Kidney (tissue), 13 donors: ENCODE measurements at regions not wholly inside any gene's neighbourhood (a gene's known extent, or its start where the extent isn't known, plus 50 kb on each side); places are given as distances from the start of the nearest gene placed in this dataset.

Experiments
- DNase-seq, 5 donors: peaks; one replicate each; pipeline ENCODE4 v3.0.0-alpha.2; 2013 to 2020
- FAIRE-seq: peaks from 2 replicates; lab custom pipeline; 2012; peaks lifted over from hg19 to GRCh38; lab: Jason Lieb, UNC
- H3K27ac ChIP-seq, 2 donors: one replicate each; pipeline ENCODE4 v1.7.0; 2013; ENCODE audit warnings: low read depth in 2 of 2, low read length in 2 of 2, inconsistent platforms in 1 of 2
- H3K27me3 ChIP-seq: one replicate; pipeline ENCODE4 v1.7.1; 2013; ENCODE audit warnings: low read length, inconsistent platforms; ENCODE audit not compliant: control insufficient read depth, insufficient read depth
- H3K36me3 ChIP-seq, 3 donors: one replicate each; pipeline versions ENCODE4 v1.7.0 to v1.7.1; 2013; ENCODE audit warnings: low read length in 3 of 3, control low read depth in 1 of 3, inconsistent platforms in 1 of 3; ENCODE audit not compliant: insufficient read depth in 3 of 3, control insufficient read depth in 2 of 3
- H3K4me1 ChIP-seq, 3 donors: one replicate each; pipeline versions ENCODE4 v1.7.0 to v1.7.1; 2013; ENCODE audit warnings: low read length in 3 of 3, inconsistent platforms in 1 of 3, low read depth in 1 of 3; ENCODE audit not compliant: control insufficient read depth in 2 of 3, insufficient read depth in 2 of 3
- H3K4me3 ChIP-seq, 3 donors: one replicate each; pipeline versions ENCODE4 v1.7.0 to v1.8.1; 2013; ENCODE audit warnings: low read length in 3 of 3, control low read depth in 1 of 3, inconsistent platforms in 1 of 3
- H3K9ac ChIP-seq, 3 donors: one replicate each; pipeline versions ENCODE4 v1.7.0 to v1.7.1; 2013; ENCODE audit warnings: low read length in 3 of 3, control low read depth in 1 of 3, inconsistent platforms in 1 of 3
- H3K9me3 ChIP-seq, 3 donors: one replicate each; pipeline versions ENCODE4 v1.7.0 to v1.7.1; 2013; ENCODE audit warnings: low read length in 3 of 3, control low read depth in 1 of 3, inconsistent platforms in 1 of 3; ENCODE audit not compliant: control insufficient read depth in 2 of 3, insufficient read depth in 1 of 3
- intact Hi-C: fragments of 100-400 bp; cut with DNase I; formaldehyde crosslinking; loops from one replicate; pipeline ENCODE4 v1.11.1; 2022
- TF ChIP-seq, protein P1 (sequence below): IDR thresholded peaks from 3 replicates; pipeline ENCODE4 v1.5.1; 2012; ENCODE audit warnings: mild to moderate bottlenecking, moderate library complexity, borderline replicate concordance; ENCODE audit not compliant: insufficient read depth; ENCODE audit errors: extremely low read depth
- donor health status: control.
- donor health status: control.
- donor health status: control.
- donor health status: control.
- donor health status: control.
- donor health status: DM: yes; HTN: yes; CAD: no.
- donor health status: Normal renal cell carcinoma (clear cell type).

DNA sequence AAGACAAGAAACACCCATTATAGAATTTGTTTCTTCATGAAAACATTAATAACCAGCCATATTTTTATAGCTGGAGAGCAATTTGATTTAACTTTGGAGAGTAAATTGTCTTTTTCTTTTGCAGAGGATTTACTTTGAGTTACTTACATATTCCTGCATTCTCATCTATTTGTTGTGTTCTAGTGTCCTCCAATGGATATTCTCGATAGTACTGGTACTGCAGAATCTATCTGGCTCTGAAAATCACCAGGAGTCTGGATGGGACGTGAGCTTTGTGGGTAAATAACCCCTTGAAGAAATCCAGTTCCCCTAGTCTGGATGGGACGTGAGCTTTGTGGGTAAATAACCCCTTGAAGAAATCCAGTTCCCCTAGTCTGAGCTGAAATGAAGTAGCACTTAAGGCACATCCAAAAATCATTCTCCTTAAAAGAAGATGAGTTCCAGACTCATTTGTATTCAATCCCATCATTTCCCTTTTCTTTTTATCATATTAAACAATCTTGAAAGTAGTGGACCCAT lies 294.1 kb upstream of the UBE2E2 start:
- FAIRE-seq = no peak
- Histone ChIP-seq H3K4me1 (no peaks in the 10 kb centered on the region), H3K4me3 (no peak overlapping the region), H3K9me3 (no peaks in the 10 kb centered on the region), H3K36me3 (no peaks in the 10 kb centered on the region), H3K9ac (no peak overlapping the region), H3K27me3 (no peaks in the 10 kb centered on the region), H3K27ac (no peak overlapping the region)
- TF ChIP-seq, protein P1, sequence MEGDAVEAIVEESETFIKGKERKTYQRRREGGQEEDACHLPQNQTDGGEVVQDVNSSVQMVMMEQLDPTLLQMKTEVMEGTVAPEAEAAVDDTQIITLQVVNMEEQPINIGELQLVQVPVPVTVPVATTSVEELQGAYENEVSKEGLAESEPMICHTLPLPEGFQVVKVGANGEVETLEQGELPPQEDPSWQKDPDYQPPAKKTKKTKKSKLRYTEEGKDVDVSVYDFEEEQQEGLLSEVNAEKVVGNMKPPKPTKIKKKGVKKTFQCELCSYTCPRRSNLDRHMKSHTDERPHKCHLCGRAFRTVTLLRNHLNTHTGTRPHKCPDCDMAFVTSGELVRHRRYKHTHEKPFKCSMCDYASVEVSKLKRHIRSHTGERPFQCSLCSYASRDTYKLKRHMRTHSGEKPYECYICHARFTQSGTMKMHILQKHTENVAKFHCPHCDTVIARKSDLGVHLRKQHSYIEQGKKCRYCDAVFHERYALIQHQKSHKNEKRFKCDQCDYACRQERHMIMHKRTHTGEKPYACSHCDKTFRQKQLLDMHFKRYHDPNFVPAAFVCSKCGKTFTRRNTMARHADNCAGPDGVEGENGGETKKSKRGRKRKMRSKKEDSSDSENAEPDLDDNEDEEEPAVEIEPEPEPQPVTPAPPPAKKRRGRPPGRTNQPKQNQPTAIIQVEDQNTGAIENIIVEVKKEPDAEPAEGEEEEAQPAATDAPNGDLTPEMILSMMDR = no peak
- intact Hi-C loops = no loop called here
- DNase-seq = peak in 1 of 5 donors; percentile 15

DNA sequence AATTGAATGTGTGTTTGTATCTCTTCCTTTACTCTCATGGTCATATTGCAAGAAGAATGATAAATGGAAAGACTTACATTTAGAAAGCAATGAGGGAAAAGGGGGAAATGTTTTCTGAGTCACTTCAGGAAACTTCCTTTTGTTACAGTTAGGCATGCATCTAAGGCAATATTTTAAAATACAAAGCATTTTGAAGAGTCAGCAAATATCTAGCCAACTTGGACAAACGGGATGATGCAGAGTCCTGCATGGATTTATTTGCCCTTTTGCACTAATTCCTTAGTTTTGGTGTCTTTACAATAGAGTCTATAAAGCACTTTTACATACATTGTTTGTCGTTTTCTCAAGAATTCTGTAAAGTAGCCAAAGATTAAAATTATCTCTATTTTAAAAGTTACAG lies 286.2 kb upstream of the UBE2E2 start:
- DNase-seq (no peak), FAIRE-seq (no peak)
- no peaks in the 10 kb centered on the region for H3K4me1 ChIP-seq
- H3K9me3 ChIP-seq = no peaks in the 10 kb centered on the region
- H3K27me3 ChIP-seq = no peaks in the 10 kb centered on the region
- TF ChIP-seq, protein P1 = no peak
- no peak overlapping the region for H3K27ac ChIP-seq
- no peak overlapping the region for H3K4me3 ChIP-seq
- no peak overlapping the region for H3K9ac ChIP-seq
- intact Hi-C loops = no loop called here
- no peaks in the 10 kb centered on the region for H3K36me3 ChIP-seq

DNA sequence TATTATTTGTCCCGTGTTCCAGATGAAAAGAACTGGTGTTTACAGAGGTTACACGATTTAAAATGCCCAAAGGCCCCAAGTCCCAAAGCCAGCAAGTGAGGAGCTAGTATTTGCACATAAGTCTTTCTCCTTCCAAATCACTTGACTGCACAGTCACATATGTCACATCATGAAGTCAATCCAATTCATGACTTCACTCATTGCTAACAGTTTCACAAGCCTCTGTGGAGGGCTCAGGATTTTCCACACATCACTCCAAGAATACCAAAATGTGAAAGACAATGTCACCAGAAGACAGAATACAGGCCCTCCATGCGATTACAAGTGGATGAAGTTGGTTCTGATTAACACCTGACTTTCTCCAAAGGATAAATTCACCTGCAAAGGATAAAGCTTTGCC lies 283.1 kb upstream of the UBE2E2 start:
- Histone ChIP-seq H3K4me1 (no peaks in the 10 kb centered on the region), H3K4me3 (no peak overlapping the region), H3K9ac (no peak overlapping the region), H3K27ac (no peak overlapping the region), H3K27me3 (no peaks in the 10 kb centered on the region), H3K36me3 (no peaks in the 10 kb centered on the region), H3K9me3 (no peaks in the 10 kb centered on the region)
- intact Hi-C loops = no loop called here
- DNase-seq = no peak
- TF ChIP-seq, protein P1 = no peak
- no peak for FAIRE-seq

DNA sequence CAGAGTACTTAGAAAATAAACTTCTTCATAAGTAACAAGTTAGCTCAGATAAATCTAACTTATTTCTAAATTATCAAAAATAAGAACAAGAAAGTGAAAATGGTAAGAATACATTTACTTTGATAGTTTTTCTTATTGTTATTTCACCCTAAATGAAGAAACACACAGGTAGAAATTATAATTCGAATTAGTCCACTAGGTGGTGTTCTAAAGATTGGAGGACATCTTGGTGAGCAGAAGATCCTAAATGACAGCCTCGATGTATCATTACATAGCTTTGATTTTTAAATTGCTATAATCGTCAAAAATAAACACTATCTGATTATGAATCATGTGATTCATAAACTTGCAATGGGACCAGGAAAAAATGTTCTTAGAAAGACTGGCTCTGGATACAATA lies 280.8 kb upstream of the UBE2E2 start:
- H3K9ac ChIP-seq = no peak overlapping the region
- intact Hi-C loops = no loop called here
- TF ChIP-seq, protein P1 = peak; percentile 17
- H3K4me1 ChIP-seq = no peaks in the 10 kb centered on the region
- H3K9me3 ChIP-seq = no peaks in the 10 kb centered on the region
- H3K4me3 ChIP-seq = no peak overlapping the region
- no peaks in the 10 kb centered on the region for H3K27me3 ChIP-seq
- H3K27ac ChIP-seq = no peak overlapping the region
- H3K36me3 ChIP-seq = no peaks in the 10 kb centered on the region
- DNase-seq (peak in 1 of 5 donors; percentile 12), FAIRE-seq (peak; percentile 97)
